ENCODE measurements at regions not wholly inside any gene's neighbourhood (a gene's known extent, or its start where the extent isn't known, plus 50 kb on each side); places are given as distances from the start of the nearest gene placed in this dataset.

- TF ChIP-seq, protein P1, sequence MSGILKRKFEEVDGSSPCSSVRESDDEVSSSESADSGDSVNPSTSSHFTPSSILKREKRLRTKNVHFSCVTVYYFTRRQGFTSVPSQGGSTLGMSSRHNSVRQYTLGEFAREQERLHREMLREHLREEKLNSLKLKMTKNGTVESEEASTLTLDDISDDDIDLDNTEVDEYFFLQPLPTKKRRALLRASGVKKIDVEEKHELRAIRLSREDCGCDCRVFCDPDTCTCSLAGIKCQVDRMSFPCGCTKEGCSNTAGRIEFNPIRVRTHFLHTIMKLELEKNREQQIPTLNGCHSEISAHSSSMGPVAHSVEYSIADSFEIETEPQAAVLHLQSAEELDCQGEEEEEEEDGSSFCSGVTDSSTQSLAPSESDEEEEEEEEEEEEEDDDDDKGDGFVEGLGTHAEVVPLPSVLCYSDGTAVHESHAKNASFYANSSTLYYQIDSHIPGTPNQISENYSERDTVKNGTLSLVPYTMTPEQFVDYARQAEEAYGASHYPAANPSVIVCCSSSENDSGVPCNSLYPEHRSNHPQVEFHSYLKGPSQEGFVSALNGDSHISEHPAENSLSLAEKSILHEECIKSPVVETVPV (CRISPR knock-in tag; IDR thresholded peaks at IDR 0.05), result no peak
- no peak for TF ChIP-seq GLIS3 (CRISPR knock-in tag; IDR thresholded peaks at IDR 0.05)
- TF ChIP-seq, protein P2, sequence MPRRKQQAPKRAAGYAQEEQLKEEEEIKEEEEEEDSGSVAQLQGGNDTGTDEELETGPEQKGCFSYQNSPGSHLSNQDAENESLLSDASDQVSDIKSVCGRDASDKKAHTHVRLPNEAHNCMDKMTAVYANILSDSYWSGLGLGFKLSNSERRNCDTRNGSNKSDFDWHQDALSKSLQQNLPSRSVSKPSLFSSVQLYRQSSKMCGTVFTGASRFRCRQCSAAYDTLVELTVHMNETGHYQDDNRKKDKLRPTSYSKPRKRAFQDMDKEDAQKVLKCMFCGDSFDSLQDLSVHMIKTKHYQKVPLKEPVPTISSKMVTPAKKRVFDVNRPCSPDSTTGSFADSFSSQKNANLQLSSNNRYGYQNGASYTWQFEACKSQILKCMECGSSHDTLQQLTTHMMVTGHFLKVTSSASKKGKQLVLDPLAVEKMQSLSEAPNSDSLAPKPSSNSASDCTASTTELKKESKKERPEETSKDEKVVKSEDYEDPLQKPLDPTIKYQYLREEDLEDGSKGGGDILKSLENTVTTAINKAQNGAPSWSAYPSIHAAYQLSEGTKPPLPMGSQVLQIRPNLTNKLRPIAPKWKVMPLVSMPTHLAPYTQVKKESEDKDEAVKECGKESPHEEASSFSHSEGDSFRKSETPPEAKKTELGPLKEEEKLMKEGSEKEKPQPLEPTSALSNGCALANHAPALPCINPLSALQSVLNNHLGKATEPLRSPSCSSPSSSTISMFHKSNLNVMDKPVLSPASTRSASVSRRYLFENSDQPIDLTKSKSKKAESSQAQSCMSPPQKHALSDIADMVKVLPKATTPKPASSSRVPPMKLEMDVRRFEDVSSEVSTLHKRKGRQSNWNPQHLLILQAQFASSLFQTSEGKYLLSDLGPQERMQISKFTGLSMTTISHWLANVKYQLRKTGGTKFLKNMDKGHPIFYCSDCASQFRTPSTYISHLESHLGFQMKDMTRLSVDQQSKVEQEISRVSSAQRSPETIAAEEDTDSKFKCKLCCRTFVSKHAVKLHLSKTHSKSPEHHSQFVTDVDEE (CRISPR knock-in tag; IDR thresholded peaks at IDR 0.05), result no peak
- TF ChIP-seq TCF4 (CRISPR knock-in tag; IDR thresholded peaks at IDR 0.05; ENCODE audit: borderline replicate concordance), result no peak
- TF ChIP-seq ZFP30 (CRISPR knock-in tag; IDR thresholded peaks at IDR 0.05), result no peak
- TF ChIP-seq ZNF565 (CRISPR knock-in tag; conservative IDR thresholded peaks at IDR 0.05; ENCODE audit: low read depth), result no peak
- no peak for TF ChIP-seq PPARA (CRISPR knock-in tag; IDR thresholded peaks at IDR 0.05; ENCODE audit: borderline replicate concordance)
- no peak for TF ChIP-seq ZNF70 (CRISPR knock-in tag; IDR thresholded peaks at IDR 0.05)
- no peak for TF ChIP-seq CREB5 (CRISPR knock-in tag; IDR thresholded peaks at IDR 0.05; ENCODE audit: low read depth)
- no peak for TF ChIP-seq ARNTL (CRISPR knock-in tag; IDR thresholded peaks at IDR 0.05; ENCODE audit: borderline replicate concordance, low read depth)
- TF ChIP-seq ESRRG (CRISPR knock-in tag; IDR thresholded peaks at IDR 0.05), result no peak
- TF ChIP-seq ZNF8 (CRISPR knock-in tag; IDR thresholded peaks at IDR 0.05), result no peak
- TF ChIP-seq PATZ1 (CRISPR knock-in tag; IDR thresholded peaks at IDR 0.05; ENCODE audit: borderline replicate concordance), result no peak
- TF ChIP-seq ISL1 (CRISPR knock-in tag; IDR thresholded peaks at IDR 0.05), result no peak
- TF ChIP-seq ZFP3 (CRISPR knock-in tag; IDR thresholded peaks at IDR 0.05), result no peak
- TF ChIP-seq ZC3H10 (CRISPR knock-in tag; IDR thresholded peaks at IDR 0.05), result no peak
- no peak for ATAC-seq
Observed at GRCh38 chr6:22087960-22088706, 208.7 kb downstream of the PRL start.

DNA sequence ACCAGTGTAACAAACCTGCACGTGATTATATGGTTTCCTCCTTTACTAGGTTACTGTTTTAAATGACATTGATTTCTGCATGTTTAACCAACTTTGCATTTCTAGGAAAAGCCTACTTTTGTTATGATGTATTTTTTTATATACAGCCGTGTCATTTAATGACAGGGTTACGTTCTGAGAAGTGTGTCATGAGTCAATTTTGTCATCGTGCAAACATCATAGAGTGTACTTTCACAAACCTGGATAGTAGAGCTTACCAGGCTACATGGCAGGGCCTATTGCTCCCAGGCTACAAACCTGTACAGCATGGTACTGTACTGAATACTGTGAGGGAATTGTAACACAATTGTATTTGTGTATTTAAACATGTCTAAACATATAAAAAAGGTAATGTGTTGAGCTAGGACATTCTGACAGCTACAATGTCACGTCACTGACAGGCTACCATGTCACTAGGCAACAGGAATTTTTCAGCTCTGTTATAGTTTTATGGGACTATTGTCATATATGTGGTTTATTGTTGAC, 205.3 kb downstream of the PRL start:
- no peak for TF ChIP-seq ARNTL (CRISPR knock-in tag; IDR thresholded peaks at IDR 0.05; ENCODE audit: borderline replicate concordance, low read depth)
- no peak for TF ChIP-seq POU6F1 (CRISPR knock-in tag; IDR thresholded peaks at IDR 0.05; ENCODE audit: borderline replicate concordance, low read depth)
- TF ChIP-seq RARB (CRISPR knock-in tag; IDR thresholded peaks at IDR 0.05), result no peak
- no peak for TF ChIP-seq PATZ1 (CRISPR knock-in tag; IDR thresholded peaks at IDR 0.05; ENCODE audit: borderline replicate concordance)
- TF ChIP-seq PPARA (CRISPR knock-in tag; IDR thresholded peaks at IDR 0.05; ENCODE audit: borderline replicate concordance), result no peak
- TF ChIP-seq ISL1 (CRISPR knock-in tag; IDR thresholded peaks at IDR 0.05), result no peak
- no peak for TF ChIP-seq SNAI2 (CRISPR knock-in tag; IDR thresholded peaks at IDR 0.05)
- TF ChIP-seq OSR1 (CRISPR knock-in tag; IDR thresholded peaks at IDR 0.05), result no peak
- TF ChIP-seq, protein P2 (CRISPR knock-in tag; IDR thresholded peaks at IDR 0.05), result no peak
- TF ChIP-seq ZNF70 (CRISPR knock-in tag; IDR thresholded peaks at IDR 0.05), result no peak
- no peak for TF ChIP-seq TCF4 (CRISPR knock-in tag; IDR thresholded peaks at IDR 0.05; ENCODE audit: borderline replicate concordance)
- no peak for ATAC-seq
